SK-N-SH (cell line): ENCODE measurements at regions not wholly inside any gene's neighbourhood (a gene's known extent, or its start where the extent isn't known, plus 50 kb on each side); places are given as distances from the start of the nearest gene placed in this dataset.

Experiments used
- CTCF ChIA-PET: fragments of 300-600, 350-600 bp; formaldehyde crosslinking; extraction: SDS; loops from one replicate; lab custom pipeline; 2021; lab: Yijun Ruan, JAX
- POLR2A ChIA-PET: fragments of 350-600 bp; sonication (Branson Sonifier 250); formaldehyde crosslinking; extraction: SDS; loops from one replicate; lab custom pipeline; 2020; ENCODE audit warnings: antibody characterized with exemption, inconsistent platforms; lab: Yijun Ruan, JAX
- DNase-seq: peaks from one replicate; pipeline ENCODE4 v3.0.0; 2012
- H2AFZ ChIP-seq: fragments of 200-600 bp; sonication (generic); 2 replicates; pipeline ENCODE4 v1.8.1; 2016; ENCODE audit warnings: antibody characterized with exemption, mild to moderate bottlenecking, low read depth
- H3F3A ChIP-seq: fragments of 200-600 bp; sonication (generic); replicated peaks from 2 replicates; pipeline ENCODE3; 2016; ENCODE audit warnings: antibody characterized with exemption, mild to moderate bottlenecking; ENCODE audit not compliant: insufficient read depth
- H3K27ac ChIP-seq, 2 experiments: fragments of 200-500 bp in 1 of 2; fragments of 200-600 bp in 1 of 2; sonication (Bioruptor generic) in 1 of 2; sonication (generic), shearing (Covaris generic) in 1 of 2; 2 replicates each; pipeline versions ENCODE4 v1.5.1 to v1.6.1; 2014 to 2016; ENCODE audit warnings: low read depth in 2 of 2, inconsistent platforms in 1 of 2, low read length in 1 of 2, mild to moderate bottlenecking in 1 of 2, mixed read lengths in 1 of 2
- H3K27me3 ChIP-seq: fragments of 200-600 bp; sonication (generic), shearing (Covaris generic); 2 replicates; pipeline ENCODE4 v1.6.1; 2016; ENCODE audit warnings: mixed run types; ENCODE audit not compliant: insufficient read depth
- H3K36me3 ChIP-seq, 2 experiments: fragments of 200-500 bp in 1 of 2; fragments of 200-600 bp in 1 of 2; sonication (Bioruptor generic) in 1 of 2; sonication (generic) in 1 of 2; replicated peaks in 1 of 2; 2 replicates each; pipeline versions ENCODE3 to v1.5.1; 2014 to 2016; ENCODE audit warnings: low read length in 1 of 2, mild to moderate bottlenecking in 1 of 2; ENCODE audit not compliant: insufficient read depth in 2 of 2, control insufficient read depth in 1 of 2
- H3K4me1 ChIP-seq, 2 experiments: fragments of 200-500 bp in 1 of 2; fragments of 200-600 bp in 1 of 2; sonication (Bioruptor generic) in 1 of 2; sonication (generic), shearing (Covaris generic) in 1 of 2; 2 replicates each; pipeline versions ENCODE4 v1.5.1 to v1.6.1; 2014 to 2016; ENCODE audit warnings: low read depth in 1 of 2, low read length in 1 of 2, mixed run types in 1 of 2; ENCODE audit not compliant: insufficient read depth in 2 of 2, control insufficient read depth in 1 of 2
- H3K4me2 ChIP-seq: fragments of 200-600 bp; sonication (generic), shearing (Covaris generic); 2 replicates; pipeline ENCODE4 v1.6.1; 2017; ENCODE audit warnings: mixed run types
- H3K4me3 ChIP-seq, 2 experiments: fragments of 200-500 bp in 1 of 2; fragments of 200-600 bp in 1 of 2; sonication (Bioruptor generic) in 1 of 2; sonication (generic), shearing (Covaris generic) in 1 of 2; 2 replicates each; pipeline versions ENCODE4 v1.5.1 to v1.8.1; 2014 to 2016; ENCODE audit warnings: low read depth in 2 of 2, inconsistent platforms in 1 of 2, low read length in 1 of 2, mild to moderate bottlenecking in 1 of 2, mixed read lengths in 1 of 2, moderate library complexity in 1 of 2
- H3K79me2 ChIP-seq: fragments of 200-600 bp; sonication (generic); 2 replicates; pipeline ENCODE4 v1.8.1; 2017; ENCODE audit warnings: mild to moderate bottlenecking; ENCODE audit not compliant: insufficient read depth
- H3K9ac ChIP-seq: fragments of 200-600 bp; sonication (generic); 2 replicates; pipeline ENCODE4 v1.6.1; 2017; ENCODE audit warnings: mixed run types
- H3K9me2 ChIP-seq: fragments of 200-600 bp; sonication (generic); 2 replicates; pipeline ENCODE4 v1.6.1; 2017; ENCODE audit warnings: mixed run types
- H3K9me3 ChIP-seq: fragments of 200-600 bp; sonication (generic); 2 replicates; pipeline ENCODE4 v1.6.1; 2017; ENCODE audit warnings: mixed run types, mild to moderate bottlenecking, moderate library complexity
- H4K20me1 ChIP-seq: fragments of 200-600 bp; sonication (generic); 2 replicates; pipeline ENCODE4 v1.6.1; 2017; ENCODE audit warnings: mild to moderate bottlenecking, mixed run types; ENCODE audit not compliant: insufficient read depth
- CHD2 ChIP-seq: fragments of 150-350 bp; IDR thresholded peaks from 2 replicates; pipeline ENCODE4 v1.6.1; 2018; ENCODE audit warnings: low read length; ENCODE audit not compliant: partially characterized antibody
- CTCF ChIP-seq: fragments of 200-600 bp; sonication (generic); IDR thresholded peaks from 2 replicates; pipeline ENCODE4 v1.6.1; 2017; ENCODE audit warnings: antibody characterized with exemption, mild to moderate bottlenecking, moderate library complexity
- EZH2phosphoT487 ChIP-seq: fragments of 200-600 bp; sonication (generic); IDR thresholded peaks from 2 replicates; pipeline ENCODE4 v1.6.1; 2017; ENCODE audit warnings: low read depth, mixed run types, mild to moderate bottlenecking, antibody characterized with exemption, moderate library complexity, borderline replicate concordance
- FOXJ3 ChIP-seq: sonication (generic); formaldehyde crosslinking; IDR thresholded peaks from 2 replicates; pipeline ENCODE4 v1.5.1; 2020; ENCODE audit warnings: mild to moderate bottlenecking, missing genetic modification reagents
- GATA2 ChIP-seq: sonication (generic); formaldehyde crosslinking; IDR thresholded peaks from 2 replicates; pipeline ENCODE4 v1.5.0; 2020; ENCODE audit warnings: mild to moderate bottlenecking, missing genetic modification reagents
- JUND ChIP-seq: IDR thresholded peaks from 2 replicates; pipeline ENCODE4 v1.4.0; 2012
- MEF2A ChIP-seq: IDR thresholded peaks from 2 replicates; pipeline ENCODE4 v1.4.0; 2012; ENCODE audit warnings: low read depth, borderline replicate concordance
- MXI1 ChIP-seq: IDR thresholded peaks from 2 replicates; pipeline ENCODE4 v1.6.1; 2012; ENCODE audit warnings: mild to moderate bottlenecking, low read depth, low read length, improper control_type of control experiment
- NRF1 ChIP-seq: IDR thresholded peaks from 2 replicates; pipeline ENCODE4 v1.6.1; 2012; ENCODE audit warnings: low read depth, mild to moderate bottlenecking, low read length
- PBX3 ChIP-seq: IDR thresholded peaks from 2 replicates; pipeline ENCODE4; 2012
- POLR2AphosphoS5 ChIP-seq: IDR thresholded peaks from 2 replicates; pipeline ENCODE4 v1.6.1; 2012; ENCODE audit warnings: low read depth, low read length
- RAD21 ChIP-seq: IDR thresholded peaks from 2 replicates; pipeline ENCODE4 v1.6.1; 2012; ENCODE audit warnings: mild to moderate bottlenecking, low read length
- REST ChIP-seq: IDR thresholded peaks from 2 replicates; pipeline ENCODE4 v1.6.1; 2012; ENCODE audit warnings: mild to moderate bottlenecking, low read depth, low read length, moderate library complexity
- RFX5 ChIP-seq: IDR thresholded peaks from 2 replicates; pipeline ENCODE4 v1.6.1; 2012; ENCODE audit warnings: mild to moderate bottlenecking, improper control_type of control experiment, low read length
- TAF1 ChIP-seq: IDR thresholded peaks from 2 replicates; pipeline ENCODE4 v1.6.1; 2012; ENCODE audit warnings: low read depth, mild to moderate bottlenecking, low read length, moderate library complexity, borderline replicate concordance
- USF2 ChIP-seq: fragments of 150-350 bp; IDR thresholded peaks from 2 replicates; pipeline ENCODE4 v1.6.1; 2017; ENCODE audit warnings: antibody characterized with exemption, low read length, low read depth, borderline replicate concordance
- YY1 ChIP-seq: IDR thresholded peaks from 2 replicates; pipeline ENCODE4 v1.4.0; 2012; ENCODE audit warnings: low read depth, mild to moderate bottlenecking
- ZBTB33 ChIP-seq: IDR thresholded peaks from 2 replicates; pipeline ENCODE4 v1.4.0; 2012; ENCODE audit warnings: low read depth, borderline replicate concordance
- WGBS: methylation state at CpG from one replicate; pipeline ENCODE4 v1.1.6; 2017; ENCODE audit warnings: low lambda C conversion rate; 5-methylcytosine and 5-hydroxymethylcytosine counted together

- POLR2A ChIA-PET, result no interaction called here
- H3K4me3 ChIP-seq, result no peak overlapping the region
Measured at GRCh38 chr10:47187592-47187991, 112.4 kb upstream of the GDF10 start.

More at GRCh38 chr10:47187592-47187991, 112.4 kb upstream of the GDF10 start:
- no peak for DNase-seq
- H3K9ac ChIP-seq, result no peak overlapping the region
- no peaks in the 10 kb centered on the region for H3K79me2 ChIP-seq
- H2AFZ ChIP-seq, result no peak overlapping the region
- H3K4me1 ChIP-seq, result peaks cover 0 to 14% of the 10 kb centered on the region in 2 experiments; a peak in 1 of 4 replicates
- no peaks in the 10 kb centered on the region for H3F3A ChIP-seq
- no peaks in the 10 kb centered on the region for H3K9me3 ChIP-seq
- TF ChIP-seq EZH2phosphoT487 (no peak), FOXJ3 (CRISPR knock-in tag) (no peak), TAF1 (no peak), NRF1 (no peak), RAD21 (no peak), ZBTB33 (no peak), POLR2AphosphoS5 (no peak), MXI1 (no peak), YY1 (no peak), USF2 (no peak), CHD2 (no peak), MEF2A (no peak), CTCF (no peak), JUND (no peak), PBX3 (no peak), RFX5 (no peak), REST (no peak), GATA2 (no peak)
- TF ChIP-seq, all 33 proteins: peak for 0
- H3K4me2 ChIP-seq, result no peak overlapping the region
- H3K27me3 ChIP-seq, result no peaks in the 10 kb centered on the region
- H4K20me1 ChIP-seq, result no peaks in the 10 kb centered on the region
- no peaks in the 10 kb centered on the region for H3K36me3 ChIP-seq
- CTCF ChIA-PET, result no interaction called here
- no peak overlapping the region for H3K27ac ChIP-seq
- no peaks in the 10 kb centered on the region for H3K9me2 ChIP-seq
- 40% methylated on average over 4 of the region's 7 CpGs for WGBS
